Hepatocyte (in vitro differentiated cells): ENCODE measurements at regions not wholly inside any gene's neighbourhood (a gene's known extent, or its start where the extent isn't known, plus 50 kb on each side); places are given as distances from the start of the nearest gene placed in this dataset.

Experiments used
- DNase-seq: peaks from one replicate; pipeline ENCODE4 v3.0.0-alpha.2; 2016; ENCODE audit warnings: low spot score
- H2AFZ ChIP-seq: fragments of 200-600 bp; sonication (generic); 2 replicates; pipeline ENCODE4 v1.6.0; 2016; ENCODE audit warnings: antibody characterized with exemption, mild to moderate bottlenecking
- H3K27ac ChIP-seq: fragments of 200-600 bp; sonication (generic); 2 replicates; pipeline ENCODE4 v1.5.1; 2016; ENCODE audit warnings: mild to moderate bottlenecking
- H3K27me3 ChIP-seq: fragments of 200-600 bp; sonication (generic); 2 replicates; pipeline ENCODE4 v1.6.1; 2016
- H3K36me3 ChIP-seq: fragments of 200-600 bp; sonication (generic); replicated peaks from 2 replicates; pipeline ENCODE4 v1.5.1; 2016; ENCODE audit warnings: low read depth; ENCODE audit not compliant: insufficient read depth
- H3K4me1 ChIP-seq: fragments of 200-600 bp; sonication (generic); 2 replicates; pipeline ENCODE4 v1.5.1; 2016; ENCODE audit warnings: mild to moderate bottlenecking, moderate library complexity; ENCODE audit not compliant: insufficient read depth
- H3K4me2 ChIP-seq: fragments of 200-600 bp; sonication (generic); 2 replicates; pipeline ENCODE4 v1.6.0; 2016
- H3K4me3 ChIP-seq: fragments of 200-600 bp; sonication (generic); 2 replicates; pipeline ENCODE4 v1.5.1; 2016; ENCODE audit warnings: mild to moderate bottlenecking
- H3K79me2 ChIP-seq: fragments of 200-600 bp; sonication (generic); 2 replicates; pipeline ENCODE4 v1.6.0; 2017; ENCODE audit warnings: mild to moderate bottlenecking
- H3K9me2 ChIP-seq: fragments of 200-600 bp; sonication (generic); replicated peaks from 2 replicates; pipeline ENCODE4 v1.6.0; 2017; ENCODE audit warnings: mild to moderate bottlenecking; ENCODE audit not compliant: insufficient read depth
- H3K9me3 ChIP-seq: fragments of 200-600 bp; sonication (generic); 2 replicates; pipeline ENCODE4 v1.5.1; 2016; ENCODE audit warnings: low read depth, mild to moderate bottlenecking
- H4K20me1 ChIP-seq: fragments of 200-600 bp; sonication (generic); 2 replicates; pipeline ENCODE4 v1.6.0; 2016; ENCODE audit warnings: mild to moderate bottlenecking; ENCODE audit not compliant: insufficient read depth, poor library complexity, severe bottlenecking
- CTCF ChIP-seq: fragments of 200-600 bp; sonication (generic); IDR thresholded peaks from 2 replicates; pipeline ENCODE4 v1.5.1; 2016; ENCODE audit warnings: antibody characterized with exemption, mild to moderate bottlenecking; ENCODE audit not compliant: poor library complexity
- EZH2 ChIP-seq: fragments of 200-600 bp; sonication (generic); IDR thresholded peaks from 2 replicates; pipeline ENCODE4 v1.6.1; 2016; ENCODE audit warnings: antibody characterized with exemption, mild to moderate bottlenecking, borderline replicate concordance
- EZH2phosphoT487 ChIP-seq: fragments of 200-600 bp; sonication (generic); IDR thresholded peaks from one replicate; pipeline ENCODE4 v1.6.1; 2018; ENCODE audit warnings: antibody characterized with exemption, mild to moderate bottlenecking, low read depth, moderate library complexity; ENCODE audit not compliant: unreplicated experiment, severe bottlenecking
- WGBS: methylation state at CpG from one replicate; pipeline ENCODE4 v1.1.6; 2016; ENCODE audit warnings: low lambda C conversion rate; ENCODE audit errors: missing lambda C conversion rate; 5-methylcytosine and 5-hydroxymethylcytosine counted together

GRCh38 chr16:80390871-80391489, 149.8 kb upstream of the DYNLRB2 start:
- H3K4me2 ChIP-seq = no peak overlapping the region
- peaks cover 4% of the 10 kb centered on the region for H3K9me3 ChIP-seq
- no peaks in the 10 kb centered on the region for H3K9me2 ChIP-seq
- no peaks in the 10 kb centered on the region for H3K27me3 ChIP-seq
- H3K4me3 ChIP-seq = no peak overlapping the region
- WGBS = 70% methylated on average over 5 of the region's 5 CpGs
- no peaks in the 10 kb centered on the region for H4K20me1 ChIP-seq
- no peaks in the 10 kb centered on the region for H3K79me2 ChIP-seq
- no peaks in the 10 kb centered on the region for H3K36me3 ChIP-seq
- H2AFZ ChIP-seq = peak overlapping the region; percentile 6
- no peak for DNase-seq
- H3K4me1 ChIP-seq = peaks cover 6% of the 10 kb centered on the region
- TF ChIP-seq CTCF (no peak), EZH2phosphoT487 (no peak), EZH2 (no peak)
- no peak overlapping the region for H3K27ac ChIP-seq

GRCh38 chr16:80390046-80390445, 150.7 kb upstream of the DYNLRB2 start:
- peaks cover 6% of the 10 kb centered on the region for H3K4me1 ChIP-seq
- WGBS = 90% methylated on average over 4 of the region's 4 CpGs
- no peaks in the 10 kb centered on the region for H3K79me2 ChIP-seq

GRCh38 chr16:80389338-80389737, 151.5 kb upstream of the DYNLRB2 start:
- Histone ChIP-seq H3K4me2 (no peak overlapping the region), H3K4me3 (no peak overlapping the region), H3K27ac (no peak overlapping the region), H2AFZ (no peak overlapping the region), H3K9me3 (peaks cover 3% of the 10 kb centered on the region), H3K4me1 (peaks cover 6% of the 10 kb centered on the region), H3K27me3 (no peaks in the 10 kb centered on the region), H4K20me1 (no peaks in the 10 kb centered on the region), H3K36me3 (no peaks in the 10 kb centered on the region), H3K79me2 (no peaks in the 10 kb centered on the region), H3K9me2 (no peaks in the 10 kb centered on the region)
- 81% methylated on average over 8 of the region's 9 CpGs for WGBS
- no peak for DNase-seq
- TF ChIP-seq CTCF = no peak
- no peak for TF ChIP-seq EZH2phosphoT487
- TF ChIP-seq EZH2 = no peak

More at GRCh38 chr16:80390046-80390445, 150.7 kb upstream of the DYNLRB2 start:
- no peak for TF ChIP-seq EZH2
- TF ChIP-seq EZH2phosphoT487 = no peak
- no peak for TF ChIP-seq CTCF
- no peak overlapping the region for H3K27ac ChIP-seq
- no peaks in the 10 kb centered on the region for H3K36me3 ChIP-seq
- no peak overlapping the region for H3K4me2 ChIP-seq
- H3K9me3 ChIP-seq = peaks cover 4% of the 10 kb centered on the region
- no peaks in the 10 kb centered on the region for H4K20me1 ChIP-seq
- no peak for DNase-seq
- no peak overlapping the region for H2AFZ ChIP-seq
- H3K27me3 ChIP-seq = no peaks in the 10 kb centered on the region
- no peaks in the 10 kb centered on the region for H3K9me2 ChIP-seq
- H3K4me3 ChIP-seq = no peak overlapping the region
